ENCODE measurements at regions not wholly inside any gene's neighbourhood (a gene's known extent, or its start where the extent isn't known, plus 50 kb on each side); places are given as distances from the start of the nearest gene placed in this dataset.

- Histone ChIP-seq H3K9me3 (no peaks in the 10 kb centered on the region), H3K4me3 (no peak overlapping the region), H3K4me1 (no peaks in the 10 kb centered on the region), H3K36me3 (replicated peaks in 1 of 2; ENCODE audit: insufficient read depth in 1 of 2, low read depth in 2 of 2) (no peaks in the 10 kb centered on the region), H3K27me3 (no peaks in the 10 kb centered on the region), H3K27ac (no peak overlapping the region)
- intact Hi-C loops (cut with DNase I), result no loop called here
- ATAC-seq (no peak), DNase-seq (no peak)
- WGBS, 2 donors, result 23 to 24% methylated on average over 3 of the region's 3 CpGs
- TF ChIP-seq POLR2A (IDR thresholded peaks at IDR 0.05) (no peak), CTCF (IDR thresholded peaks at IDR 0.05) (no peak)
Observed at GRCh38 chr2:107589079-107589491, 237.6 kb upstream of the RGPD4 start.

DNA sequence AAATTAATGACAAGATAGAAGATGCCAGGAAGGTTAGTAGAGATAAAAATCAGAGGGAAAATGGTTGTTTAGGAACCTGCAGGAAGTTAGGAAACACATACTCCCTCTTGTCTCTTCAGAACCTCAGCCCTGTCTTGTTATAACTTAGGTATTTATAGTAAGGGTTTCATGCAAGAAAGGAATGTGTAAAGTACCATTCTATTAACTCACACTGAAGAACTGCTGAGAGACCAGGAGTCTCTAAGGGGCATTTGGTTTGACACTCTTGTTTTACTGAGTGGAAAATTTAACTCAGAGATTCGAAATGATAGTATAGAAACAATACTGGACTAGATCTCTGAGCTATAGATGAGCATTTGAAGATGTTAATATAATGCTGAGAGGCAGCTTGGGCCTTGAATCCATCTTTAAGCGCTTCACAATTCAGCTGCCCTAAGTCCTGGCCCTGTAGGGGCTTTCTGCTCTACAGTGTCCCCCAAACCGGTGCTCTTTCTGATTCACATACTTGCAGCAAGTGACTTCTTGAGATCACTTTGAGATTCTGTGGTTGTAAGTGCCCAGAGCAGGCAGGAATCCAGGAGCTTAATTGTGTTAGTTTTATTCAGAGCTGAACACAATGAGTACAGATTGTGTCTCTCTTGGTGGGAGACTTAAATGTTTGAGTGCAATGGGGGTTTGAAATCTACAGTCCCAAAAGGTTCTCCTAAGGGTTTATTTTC lies 235.0 kb upstream of the RGPD4 start:
- Histone ChIP-seq H3K4me1 (no peaks in the 10 kb centered on the region), H3K4me3 (no peak overlapping the region), H3K27ac (no peak overlapping the region), H3K27me3 (no peaks in the 10 kb centered on the region), H3K36me3 (replicated peaks in 1 of 2; ENCODE audit: insufficient read depth in 1 of 2, low read depth in 2 of 2) (no peaks in the 10 kb centered on the region), H3K9me3 (no peaks in the 10 kb centered on the region)
- WGBS, 2 donors, result 53 to 64% methylated on average over 3 of the region's 3 CpGs
- DNase-seq (no peak), ATAC-seq (no peak)
- TF ChIP-seq POLR2A (IDR thresholded peaks at IDR 0.05) (no peak), CTCF (IDR thresholded peaks at IDR 0.05) (no peak)
- intact Hi-C loops (cut with DNase I), result no loop called here

GRCh38 chr2:107592280-107592624 lies 234.4 kb upstream of the RGPD4 start:
- Histone ChIP-seq H3K4me3 (no peak overlapping the region), H3K27me3 (no peaks in the 10 kb centered on the region), H3K36me3 (replicated peaks in 1 of 2; ENCODE audit: insufficient read depth in 1 of 2, low read depth in 2 of 2) (no peaks in the 10 kb centered on the region), H3K9me3 (no peaks in the 10 kb centered on the region), H3K27ac (no peak overlapping the region), H3K4me1 (no peaks in the 10 kb centered on the region)
- DNase-seq, result no peak
- intact Hi-C loops (cut with DNase I), result no loop called here
- 27 to 51% methylated on average over 4 of the region's 4 CpGs for WGBS, 2 donors
- TF ChIP-seq POLR2A (IDR thresholded peaks at IDR 0.05) (no peak), CTCF (IDR thresholded peaks at IDR 0.05) (no peak)
- ATAC-seq, result no peak

DNA sequence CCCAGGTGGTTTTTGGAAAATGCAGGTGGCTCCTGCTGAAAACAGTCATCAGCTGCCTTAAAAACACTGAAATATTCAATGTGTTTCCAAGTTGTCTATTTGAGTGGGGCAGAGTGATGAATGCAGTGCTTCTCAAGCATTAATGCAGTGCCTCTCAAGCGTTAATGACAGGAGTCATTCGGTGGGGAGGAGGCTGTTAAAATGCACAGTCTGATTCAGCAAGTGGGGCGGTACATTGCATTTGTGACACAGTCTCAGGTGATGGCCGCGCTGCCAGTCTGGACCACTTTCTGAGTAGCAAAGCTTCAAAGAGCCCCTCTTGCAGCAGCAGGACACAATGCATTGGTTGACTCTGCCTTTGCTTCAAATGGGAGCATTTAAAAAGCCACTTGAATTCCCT lies 231.4 kb upstream of the RGPD4 start:
- ATAC-seq (no peak), DNase-seq (no peak)
- H3K27ac ChIP-seq, result no peak overlapping the region
- WGBS, 2 donors, result 78 to 80% methylated on average over 5 of the region's 5 CpGs
- no peaks in the 10 kb centered on the region for H3K4me1 ChIP-seq
- TF ChIP-seq CTCF (IDR thresholded peaks at IDR 0.05), result no peak
- TF ChIP-seq POLR2A (IDR thresholded peaks at IDR 0.05), result no peak
- no peaks in the 10 kb centered on the region for H3K9me3 ChIP-seq
- no peaks in the 10 kb centered on the region for H3K27me3 ChIP-seq
- intact Hi-C loops (cut with DNase I), result no loop called here
- no peaks in the 10 kb centered on the region for H3K36me3 ChIP-seq (replicated peaks in 1 of 2; ENCODE audit: insufficient read depth in 1 of 2, low read depth in 2 of 2)
- H3K4me3 ChIP-seq, result no peak overlapping the region

DNA sequence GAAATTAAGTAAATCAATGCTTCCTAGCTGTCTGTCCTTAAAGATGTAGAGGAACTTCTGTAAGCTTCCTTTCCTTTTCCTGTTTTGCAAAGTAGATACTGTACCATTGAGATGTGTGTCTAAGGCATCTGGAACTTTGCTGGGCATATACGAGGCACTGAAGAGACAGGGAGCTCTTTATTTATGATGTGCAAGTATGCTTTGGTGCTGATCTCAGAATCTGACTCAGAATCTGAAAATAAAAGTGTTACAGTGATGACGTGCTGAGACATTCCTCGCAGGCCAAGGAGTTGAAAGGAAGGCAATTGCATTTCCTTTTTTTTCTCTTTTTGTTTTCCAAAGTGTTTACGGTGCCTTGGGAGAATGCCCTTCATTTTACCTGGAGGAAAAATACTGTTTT lies 230.9 kb upstream of the RGPD4 start:
- Histone ChIP-seq H3K27ac (no peak overlapping the region), H3K36me3 (replicated peaks in 1 of 2; ENCODE audit: insufficient read depth in 1 of 2, low read depth in 2 of 2) (no peaks in the 10 kb centered on the region), H3K4me3 (no peak overlapping the region), H3K4me1 (no peaks in the 10 kb centered on the region), H3K27me3 (no peaks in the 10 kb centered on the region), H3K9me3 (no peaks in the 10 kb centered on the region)
- DNase-seq (no peak), ATAC-seq (no peak)
- no peak for TF ChIP-seq CTCF (IDR thresholded peaks at IDR 0.05)
- 48 to 56% methylated on average over 4 of the region's 4 CpGs for WGBS, 2 donors
- intact Hi-C loops (cut with DNase I), result no loop called here
